Right lobe of liver (tissue), 6 donors: ENCODE measurements at regions not wholly inside any gene's neighbourhood (a gene's known extent, or its start where the extent isn't known, plus 50 kb on each side); places are given as distances from the start of the nearest gene placed in this dataset.

Experiments
- ATAC-seq, 4 donors: fragments of 200-7000 bp; cut with Tn5 transposase; one replicate each; pipeline ENCODE4 v1.9.1; 2020; ENCODE audit warnings: mild to moderate bottlenecking in 4 of 4, moderate library complexity in 4 of 4
- DNase-seq, 3 donors: peaks; one replicate each; pipeline ENCODE4 v3.0.0-alpha.2; 2020
- H3K27ac ChIP-seq, 3 donors: fragments of 200-600 bp; one replicate each; pipeline ENCODE4 v1.8.0; 2022
- H3K27me3 ChIP-seq, 2 donors: fragments of 200-600 bp; one replicate each; pipeline ENCODE4 v1.8.0; 2022
- H3K36me3 ChIP-seq, 4 donors: fragments of 200-600 bp; sonication (generic) in 1 of 4; one replicate each; pipeline versions ENCODE4 v1.5.1 to v1.8.0; 2017 to 2022; ENCODE audit warnings: control low read depth in 1 of 4
- H3K4me1 ChIP-seq, 4 donors: fragments of 200-600 bp; sonication (generic) in 1 of 4; one replicate each; pipeline versions ENCODE4 v1.5.1 to v1.8.0; 2017 to 2022; ENCODE audit warnings: control low read depth in 1 of 4
- H3K4me3 ChIP-seq, 3 donors: fragments of 200-600 bp; one replicate each; pipeline ENCODE4 v1.8.0; 2022
- H3K9me3 ChIP-seq, 4 donors: fragments of 200-600 bp; sonication (generic) in 1 of 4; one replicate each; pipeline versions ENCODE4 v1.5.1 to v1.8.0; 2017 to 2022; ENCODE audit warnings: control low read depth in 1 of 4
- CTCF ChIP-seq, 4 donors: fragments of 200-600 bp in 3 of 4; fragments of 450-650 bp in 1 of 4; IDR thresholded peaks; one replicate each; pipeline versions ENCODE4 v1.5.1 to v1.8.0; 2016 to 2022; ENCODE audit warnings: antibody characterized with exemption in 4 of 4, mild to moderate bottlenecking in 2 of 4
- POLR2A ChIP-seq: fragments of 450-650 bp; IDR thresholded peaks from one replicate; pipeline ENCODE4 v1.6.1; 2017; ENCODE audit warnings: antibody characterized with exemption, mild to moderate bottlenecking
- WGBS: methylation state at CpG from one replicate; pipeline ENCODE4 v1.1.6; 2018; ENCODE audit warnings: low coverage, low lambda C conversion rate; ENCODE audit not compliant: insufficient coverage; ENCODE audit errors: missing lambda C conversion rate; 5-methylcytosine and 5-hydroxymethylcytosine counted together
- intact Hi-C, 2 donors: fragments of 100-400 bp; cut with DNase I; formaldehyde crosslinking; loops; one replicate each; pipeline versions ENCODE4 v1.11.2 to v1.14.1; 2022
- donor health status: DM: no; HTN: yes; CAD: no.
- donor health status: DM: no; HTN: no; CAD: no.
- donor health status: DM: no; HTN: no; CAD: no.
- donor health status: DM: no; HTN: yes; CAD: no.
- donor health status: DM: no; HTN: yes; CAD: no.

- Histone ChIP-seq H3K9me3 (no peaks in the 10 kb centered on the region), H3K4me3 (no peak overlapping the region), H3K27me3 (no peaks in the 10 kb centered on the region), H3K27ac (no peak overlapping the region), H3K4me1 (no peaks in the 10 kb centered on the region), H3K36me3 (no peaks in the 10 kb centered on the region)
- 79% methylated on average over 6 of the region's 8 CpGs for WGBS
- TF ChIP-seq POLR2A (no peak), CTCF (IDR thresholded peaks at IDR 0.05) (no peak)
- intact Hi-C loops, result no loop called here
- ATAC-seq (no peak), DNase-seq (no peak)
Measured at GRCh38 chr4:148868191-148868590, 426.0 kb upstream of the NR3C2 start.

- TF ChIP-seq POLR2A, result no peak
- no peak for TF ChIP-seq CTCF (IDR thresholded peaks at IDR 0.05)
- no peaks in the 10 kb centered on the region for H3K9me3 ChIP-seq
- DNase-seq (no peak), ATAC-seq (no peak)
- H3K4me3 ChIP-seq, result no peak overlapping the region
- 50% methylated on average over 3 of the region's 3 CpGs for WGBS
- no peak overlapping the region for H3K27ac ChIP-seq
- intact Hi-C loops, result no loop called here
- no peaks in the 10 kb centered on the region for H3K27me3 ChIP-seq
- no peaks in the 10 kb centered on the region for H3K36me3 ChIP-seq
- no peaks in the 10 kb centered on the region for H3K4me1 ChIP-seq
Measured at GRCh38 chr4:148866666-148867065, 424.5 kb upstream of the NR3C2 start.

- no peak for TF ChIP-seq CTCF (IDR thresholded peaks at IDR 0.05)
- no peak for TF ChIP-seq POLR2A
- H3K27me3 ChIP-seq, result no peaks in the 10 kb centered on the region
- H3K9me3 ChIP-seq, result no peaks in the 10 kb centered on the region
- intact Hi-C loops, result no loop called here
- WGBS, result 27% methylated on average over 4 of the region's 4 CpGs
- ATAC-seq (no peak), DNase-seq (no peak)
- no peak overlapping the region for H3K4me3 ChIP-seq
- H3K27ac ChIP-seq, result no peak overlapping the region
- no peaks in the 10 kb centered on the region for H3K36me3 ChIP-seq
- peaks cover 0 to 6% (median 0%) of the 10 kb centered on the region in 4 donors for H3K4me1 ChIP-seq
Measured at GRCh38 chr4:148857973-148858534, 415.8 kb upstream of the NR3C2 start.

- no peak for DNase-seq
- 44% methylated on average over 4 of the region's 4 CpGs for WGBS
- intact Hi-C loops, result no loop called here
- Histone ChIP-seq H3K36me3 (no peaks in the 10 kb centered on the region), H3K4me1 (peaks cover 0 to 6% (median 0%) of the 10 kb centered on the region in 4 donors), H3K4me3 (no peak overlapping the region), H3K27me3 (no peaks in the 10 kb centered on the region), H3K9me3 (no peaks in the 10 kb centered on the region), H3K27ac (no peak overlapping the region)
- TF ChIP-seq CTCF (IDR thresholded peaks at IDR 0.05), result no peak
- TF ChIP-seq POLR2A, result no peak
- no peak for ATAC-seq
Measured at GRCh38 chr4:148857239-148857972, 415.2 kb upstream of the NR3C2 start.
